Endothelial cell of umbilical vein (primary cell): ENCODE measurements at regions not wholly inside any gene's neighbourhood (a gene's known extent, or its start where the extent isn't known, plus 50 kb on each side); places are given as distances from the start of the nearest gene placed in this dataset.

Experiments used
- EZH2 ChIP-seq: IDR thresholded peaks from 2 replicates; pipeline ENCODE4 v1.6.1; 2012; ENCODE audit warnings: borderline replicate concordance, low read depth, mild to moderate bottlenecking, moderate library complexity, low read length, inconsistent platforms; ENCODE audit not compliant: severe bottlenecking
- JUN ChIP-seq: IDR thresholded peaks from 2 replicates; pipeline ENCODE4 v1.6.1; 2011; ENCODE audit warnings: borderline replicate concordance, low read depth; ENCODE audit not compliant: insufficient read length, insufficient read depth
- MAX ChIP-seq: IDR thresholded peaks from 2 replicates; pipeline ENCODE4 v1.6.1; 2011; ENCODE audit not compliant: insufficient read depth, insufficient read length
- MYC ChIP-seq: IDR thresholded peaks from one replicate; pipeline ENCODE4 v1.6.1; 2011; ENCODE audit warnings: mild to moderate bottlenecking, low read depth, low read length
- POLR2A ChIP-seq: IDR thresholded peaks from 2 replicates; pipeline ENCODE4 v1.6.1; 2012; ENCODE audit warnings: low read depth, mild to moderate bottlenecking, control low read depth, low read length
- POLR2AphosphoS5 ChIP-seq: IDR thresholded peaks from 2 replicates; pipeline ENCODE4 v1.6.1; 2012; ENCODE audit warnings: low read depth, mild to moderate bottlenecking, control low read depth, low read length, moderate library complexity; ENCODE audit not compliant: insufficient read depth
- TF ChIP-seq, protein P1 (sequence below), 2 donors: IDR thresholded peaks; 1 replicate in 1 of 2; 2 replicates in 1 of 2; pipeline ENCODE4 v1.5.1; 2011; ENCODE audit warnings: low read length in 2 of 2, mild to moderate bottlenecking in 2 of 2, moderate library complexity in 2 of 2, control low read depth in 1 of 2, inconsistent platforms in 1 of 2, low read depth in 1 of 2; ENCODE audit not compliant: insufficient read depth in 1 of 2; ENCODE audit errors: extremely low read depth in 1 of 2

- TF ChIP-seq, protein P1, sequence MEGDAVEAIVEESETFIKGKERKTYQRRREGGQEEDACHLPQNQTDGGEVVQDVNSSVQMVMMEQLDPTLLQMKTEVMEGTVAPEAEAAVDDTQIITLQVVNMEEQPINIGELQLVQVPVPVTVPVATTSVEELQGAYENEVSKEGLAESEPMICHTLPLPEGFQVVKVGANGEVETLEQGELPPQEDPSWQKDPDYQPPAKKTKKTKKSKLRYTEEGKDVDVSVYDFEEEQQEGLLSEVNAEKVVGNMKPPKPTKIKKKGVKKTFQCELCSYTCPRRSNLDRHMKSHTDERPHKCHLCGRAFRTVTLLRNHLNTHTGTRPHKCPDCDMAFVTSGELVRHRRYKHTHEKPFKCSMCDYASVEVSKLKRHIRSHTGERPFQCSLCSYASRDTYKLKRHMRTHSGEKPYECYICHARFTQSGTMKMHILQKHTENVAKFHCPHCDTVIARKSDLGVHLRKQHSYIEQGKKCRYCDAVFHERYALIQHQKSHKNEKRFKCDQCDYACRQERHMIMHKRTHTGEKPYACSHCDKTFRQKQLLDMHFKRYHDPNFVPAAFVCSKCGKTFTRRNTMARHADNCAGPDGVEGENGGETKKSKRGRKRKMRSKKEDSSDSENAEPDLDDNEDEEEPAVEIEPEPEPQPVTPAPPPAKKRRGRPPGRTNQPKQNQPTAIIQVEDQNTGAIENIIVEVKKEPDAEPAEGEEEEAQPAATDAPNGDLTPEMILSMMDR (IDR thresholded peaks at IDR 0.05; ENCODE audit: extremely low read depth in 1 of 2, insufficient read depth in 1 of 2, low read depth in 1 of 2, low read length in 2 of 2) = no peak
- TF ChIP-seq POLR2AphosphoS5 (no peak), POLR2A (no peak), EZH2 (no peak), MYC (no peak), JUN (no peak), MAX (no peak)
Observed at GRCh38 chr2:40043641-40044040, 264.6 kb upstream of the THUMPD2 start.
